PC-3 (cell line): ENCODE measurements at regions not wholly inside any gene's neighbourhood (a gene's known extent, or its start where the extent isn't known, plus 50 kb on each side); places are given as distances from the start of the nearest gene placed in this dataset.

Experiments
- ATAC-seq: fragments of 200-7000 bp; cut with Tn5 transposase; 2 replicates; pipeline ENCODE4 v1.9.1; 2020; ENCODE audit warnings: mild to moderate bottlenecking, moderate library complexity
- BruUV-seq: library from RNA; stranded (reverse); fragments of 400-500 nt; replicated peaks from 2 replicates; lab custom pipeline; 2021; lab: Mats Ljungman, UMichigan
- CTCF ChIA-PET: fragments of 300-600 bp; sonication (Branson Sonifier 250); formaldehyde crosslinking; loops from one replicate; lab custom pipeline; 2022; ENCODE audit warnings: antibody characterized with exemption; lab: Charles Lee
- POLR2A ChIA-PET: fragments of 300-600 bp; sonication (Branson Sonifier 250); formaldehyde crosslinking; loops from one replicate; lab custom pipeline; 2022; ENCODE audit warnings: antibody characterized with exemption; ENCODE audit not compliant: unreplicated experiment; lab: Charles Lee
- DNase-seq: peaks from one replicate; pipeline ENCODE4 v3.0.0-alpha.2; 2015
- H2AFZ ChIP-seq: fragments of 300-600 bp; sonication (generic); 2 replicates; pipeline ENCODE4 v1.6.0; 2016; ENCODE audit warnings: antibody characterized with exemption, low read length
- H3F3A ChIP-seq: fragments of 300-600 bp; sonication (generic); one replicate; pipeline ENCODE4 v1.6.0; 2017; ENCODE audit warnings: antibody characterized with exemption, low read length, control low read depth, mild to moderate bottlenecking; ENCODE audit not compliant: unreplicated experiment
- H3K27ac ChIP-seq: fragments of 300-600 bp; sonication (generic); 2 replicates; pipeline ENCODE4 v1.5.1; 2016; ENCODE audit warnings: mild to moderate bottlenecking, low read length
- H3K27me3 ChIP-seq: fragments of 300-600 bp; sonication (generic); 2 replicates; pipeline ENCODE4 v1.6.1; 2016; ENCODE audit warnings: low read length, mixed read lengths
- H3K36me3 ChIP-seq: fragments of 300-600 bp; sonication (generic); 2 replicates; pipeline ENCODE4 v1.6.1; 2016; ENCODE audit warnings: low read depth, mixed run types, low read length, mixed read lengths
- H3K4me1 ChIP-seq: fragments of 300-600 bp; sonication (generic); 2 replicates; pipeline ENCODE4 v1.5.1; 2016; ENCODE audit warnings: low read length; ENCODE audit not compliant: insufficient read depth
- H3K4me2 ChIP-seq: fragments of 300-600 bp; sonication (generic); 2 replicates; pipeline ENCODE4 v1.6.0; 2016; ENCODE audit warnings: low read length
- H3K4me3 ChIP-seq: fragments of 300-600 bp; sonication (generic); 2 replicates; pipeline ENCODE4 v1.5.1; 2016; ENCODE audit warnings: mild to moderate bottlenecking, low read length, mixed read lengths
- H3K79me2 ChIP-seq: fragments of 300-600 bp; sonication (generic); 2 replicates; pipeline ENCODE4 v1.6.1; 2017; ENCODE audit warnings: low read length, mixed read lengths
- H3K9ac ChIP-seq: fragments of 300-600 bp; sonication (generic); 2 replicates; pipeline ENCODE4 v1.6.0; 2016; ENCODE audit warnings: mild to moderate bottlenecking, low read length
- H3K9me2 ChIP-seq: fragments of 300-600 bp; sonication (generic); replicated peaks from 2 replicates; pipeline ENCODE4 v1.6.1; 2016; ENCODE audit warnings: mixed run types, low read length, mixed read lengths
- H3K9me3 ChIP-seq: fragments of 300-600 bp; sonication (generic); 2 replicates; pipeline ENCODE4 v1.6.1; 2016; ENCODE audit warnings: low read length, mixed read lengths
- H4K20me1 ChIP-seq: fragments of 300-600 bp; sonication (generic); 2 replicates; pipeline ENCODE4 v1.6.1; 2016; ENCODE audit warnings: low read length, mixed read lengths
- EZH2 ChIP-seq: fragments of 300-600 bp; sonication (generic); IDR thresholded peaks from one replicate; pipeline ENCODE4 v1.6.1; 2017; ENCODE audit warnings: antibody characterized with exemption, mild to moderate bottlenecking, low read length; ENCODE audit not compliant: unreplicated experiment
- EZH2phosphoT487 ChIP-seq: fragments of 300-600 bp; sonication (generic); IDR thresholded peaks from 2 replicates; pipeline ENCODE4 v1.6.1; 2018; ENCODE audit warnings: mild to moderate bottlenecking, antibody characterized with exemption, low read length, borderline replicate concordance
- intact Hi-C: fragments of 100-400 bp; cut with micrococcal nuclease; formaldehyde crosslinking; loops from 2 replicates; pipeline ENCODE4 v1.9.0; 2023
- TF ChIP-seq, protein P1 (sequence below): fragments of 300-600 bp; sonication (generic); conservative IDR thresholded peaks from 2 replicates; pipeline ENCODE4 v1.5.1; 2017; ENCODE audit warnings: antibody characterized with exemption, low read depth, mild to moderate bottlenecking, low read length

DNA sequence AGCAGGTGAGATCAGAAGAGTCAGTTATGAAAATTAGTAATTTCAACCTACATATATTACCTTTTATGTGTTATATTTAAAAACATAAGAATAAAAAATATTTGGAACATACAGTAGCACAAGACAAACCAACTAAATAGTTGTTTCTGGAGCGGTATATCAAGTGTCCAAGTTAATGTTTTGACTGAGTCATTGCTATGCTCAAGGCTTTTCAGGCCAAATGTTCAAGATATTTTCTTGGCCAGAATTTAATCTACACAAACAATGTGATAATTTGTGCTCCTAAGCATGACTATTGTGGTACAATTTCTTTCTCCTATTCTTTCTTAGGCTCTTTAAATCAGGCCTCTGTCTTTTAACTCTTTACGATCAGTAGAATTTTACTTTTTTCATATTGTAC, 412.4 kb downstream of the RAP2B start:
- Histone ChIP-seq H3K4me1 (no peaks in the 10 kb centered on the region), H3K9me3 (no peaks in the 10 kb centered on the region)
- intact Hi-C loops, result no loop called here

DNA sequence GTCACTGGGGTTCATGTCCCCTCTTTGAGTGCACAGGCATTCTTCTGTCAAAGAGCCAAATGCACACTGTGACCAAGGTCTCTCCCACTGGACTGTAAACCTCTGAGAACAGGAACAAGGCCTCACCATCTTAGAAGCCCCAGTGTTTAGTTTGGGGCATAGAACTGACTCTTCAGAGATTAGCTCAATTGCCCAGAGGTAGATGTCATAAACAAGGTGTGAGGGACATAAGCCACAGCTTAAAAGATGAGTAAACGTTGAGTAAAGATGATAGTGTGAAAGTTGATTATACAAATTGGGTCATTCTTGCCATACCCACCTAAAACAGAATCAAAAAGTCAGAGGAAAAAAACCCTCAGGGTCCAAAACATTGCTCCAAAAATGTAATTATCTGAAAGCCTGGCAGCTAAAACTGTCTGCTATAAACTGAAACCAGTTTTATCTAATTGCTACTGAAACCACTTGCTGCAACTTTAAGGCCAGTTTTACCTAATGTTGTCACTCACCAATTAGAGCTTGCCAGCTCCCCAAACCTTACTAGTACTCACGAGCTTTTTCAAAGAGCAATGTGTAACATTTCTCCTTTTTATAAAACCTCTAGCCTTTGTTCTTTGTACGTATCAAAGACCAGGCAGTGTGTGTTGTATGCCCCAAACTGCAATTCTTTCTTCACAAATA, 415.2 kb downstream of the RAP2B start:
- H4K20me1 ChIP-seq, result no peaks in the 10 kb centered on the region
- TF ChIP-seq, protein P1, sequence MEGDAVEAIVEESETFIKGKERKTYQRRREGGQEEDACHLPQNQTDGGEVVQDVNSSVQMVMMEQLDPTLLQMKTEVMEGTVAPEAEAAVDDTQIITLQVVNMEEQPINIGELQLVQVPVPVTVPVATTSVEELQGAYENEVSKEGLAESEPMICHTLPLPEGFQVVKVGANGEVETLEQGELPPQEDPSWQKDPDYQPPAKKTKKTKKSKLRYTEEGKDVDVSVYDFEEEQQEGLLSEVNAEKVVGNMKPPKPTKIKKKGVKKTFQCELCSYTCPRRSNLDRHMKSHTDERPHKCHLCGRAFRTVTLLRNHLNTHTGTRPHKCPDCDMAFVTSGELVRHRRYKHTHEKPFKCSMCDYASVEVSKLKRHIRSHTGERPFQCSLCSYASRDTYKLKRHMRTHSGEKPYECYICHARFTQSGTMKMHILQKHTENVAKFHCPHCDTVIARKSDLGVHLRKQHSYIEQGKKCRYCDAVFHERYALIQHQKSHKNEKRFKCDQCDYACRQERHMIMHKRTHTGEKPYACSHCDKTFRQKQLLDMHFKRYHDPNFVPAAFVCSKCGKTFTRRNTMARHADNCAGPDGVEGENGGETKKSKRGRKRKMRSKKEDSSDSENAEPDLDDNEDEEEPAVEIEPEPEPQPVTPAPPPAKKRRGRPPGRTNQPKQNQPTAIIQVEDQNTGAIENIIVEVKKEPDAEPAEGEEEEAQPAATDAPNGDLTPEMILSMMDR, result no peak
- ChIA-PET POLR2A (no interaction called here), CTCF (interaction anchor here (0.5 kb wide), 1 partner anchor 397 kb away, joined by 5 read pairs; no protein-coding TSS in a partner anchor)
- H3K4me3 ChIP-seq, result no peak overlapping the region
- no TSS peak for BruUV-seq
- no peak overlapping the region for H2AFZ ChIP-seq
- H3F3A ChIP-seq, result no peaks in the 10 kb centered on the region
- no peaks in the 10 kb centered on the region for H3K27me3 ChIP-seq
- no peak for ATAC-seq
- no peaks in the 10 kb centered on the region for H3K79me2 ChIP-seq
- H3K9ac ChIP-seq, result no peak overlapping the region
- no peak overlapping the region for H3K27ac ChIP-seq
- intact Hi-C loops, result no loop called here
- no peaks in the 10 kb centered on the region for H3K4me1 ChIP-seq
- H3K4me2 ChIP-seq, result no peak overlapping the region
- DNase-seq, result no peak
- H3K36me3 ChIP-seq, result no peaks in the 10 kb centered on the region
- no peaks in the 10 kb centered on the region for H3K9me2 ChIP-seq
- no peaks in the 10 kb centered on the region for H3K9me3 ChIP-seq

More for the DNA sequence above, 412.4 kb downstream of the RAP2B start:
- ChIA-PET POLR2A (no interaction called here), CTCF (no interaction called here)
- Histone ChIP-seq H3K27ac (no peak overlapping the region), H3K4me2 (no peak overlapping the region), H3K9me2 (no peaks in the 10 kb centered on the region), H3K4me3 (no peak overlapping the region), H3K36me3 (no peaks in the 10 kb centered on the region), H4K20me1 (no peaks in the 10 kb centered on the region), H3K79me2 (no peaks in the 10 kb centered on the region), H3K9ac (no peak overlapping the region), H3K27me3 (no peaks in the 10 kb centered on the region), H3F3A (no peaks in the 10 kb centered on the region), H2AFZ (no peak overlapping the region)
- BruUV-seq, result no TSS peak
- TF ChIP-seq, protein P1, result no peak
- TF ChIP-seq EZH2phosphoT487 (no peak), EZH2 (no peak)
- ATAC-seq, result no peak
- DNase-seq, result no peak

DNA sequence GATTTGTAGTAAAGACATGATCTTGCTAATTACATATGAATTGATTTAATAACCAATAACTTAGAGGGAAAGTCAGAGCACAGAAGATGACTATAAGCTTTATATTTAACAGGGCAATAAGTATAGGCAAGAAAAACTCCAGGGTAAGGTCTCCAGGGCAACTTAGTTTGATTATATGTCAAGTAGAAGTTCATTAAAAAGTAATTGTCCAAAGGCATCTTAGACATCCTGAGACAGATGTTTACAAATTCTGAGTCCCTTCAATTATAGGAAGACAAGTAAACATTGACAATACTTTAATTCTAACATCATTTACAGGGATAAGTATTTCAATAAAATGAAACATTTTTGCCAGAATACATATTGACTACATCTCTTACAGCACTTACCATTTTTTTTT, 416.0 kb downstream of the RAP2B start:
- POLR2A ChIA-PET, result interaction anchor here (0.5 kb wide), 1 partner anchor 406 kb away, joined by 4 read pairs; no protein-coding TSS in a partner anchor
- H3K9ac ChIP-seq, result no peak overlapping the region
- H2AFZ ChIP-seq, result no peak overlapping the region
- intact Hi-C loops, result no loop called here
- H3K4me1 ChIP-seq, result no peaks in the 10 kb centered on the region
- no peaks in the 10 kb centered on the region for H3K36me3 ChIP-seq
- no peak overlapping the region for H3K27ac ChIP-seq
- no peaks in the 10 kb centered on the region for H4K20me1 ChIP-seq
- no peaks in the 10 kb centered on the region for H3K9me3 ChIP-seq
- H3K9me2 ChIP-seq, result no peaks in the 10 kb centered on the region
- no peaks in the 10 kb centered on the region for H3K79me2 ChIP-seq
- H3K4me3 ChIP-seq, result no peak overlapping the region
- DNase-seq, result no peak
- H3F3A ChIP-seq, result no peaks in the 10 kb centered on the region
- CTCF ChIA-PET, result interaction anchor here (0.6 kb wide), 1 partner anchor 882 kb away, joined by 3 read pairs; no protein-coding TSS in a partner anchor
- H3K4me2 ChIP-seq, result no peak overlapping the region
- ATAC-seq, result peak; percentile 48
- BruUV-seq, result no TSS peak
- TF ChIP-seq EZH2phosphoT487 (no peak), EZH2 (no peak)
- TF ChIP-seq, protein P1, result no peak
- no peaks in the 10 kb centered on the region for H3K27me3 ChIP-seq
